K562 (cell line): ENCODE measurements at regions not wholly inside any gene's neighbourhood (a gene's known extent, or its start where the extent isn't known, plus 50 kb on each side); places are given as distances from the start of the nearest gene placed in this dataset.

ENCODE experiments used
- ATAC-seq: fragments of 200-7000 bp; cut with Tn5 transposase; 3 replicates; pipeline ENCODE4 v1.9.1; 2020; ENCODE audit warnings: moderate library complexity
- BruUV-seq: library from RNA; stranded (reverse); fragments of 400-500 nt; replicated peaks from 2 replicates; lab custom pipeline; 2021; lab: Mats Ljungman, UMichigan
- CTCF ChIA-PET: fragments of 300-600 bp; formaldehyde crosslinking; extraction: SDS; loops from one replicate; lab custom pipeline; 2021; ENCODE audit warnings: low intra/inter-chr PET ratio; lab: Yijun Ruan, JAX
- POLR2A ChIA-PET: fragments of 300-600, 350-650 bp; sonication (Branson Sonifier 250); formaldehyde crosslinking; extraction: SDS; loops from one replicate; lab custom pipeline; 2021; ENCODE audit warnings: antibody characterized with exemption, inconsistent platforms; lab: Yijun Ruan, JAX
- DNase-seq, 4 experiments: peaks; one replicate each; pipeline versions ENCODE4 v3.0.0 to v3.0.0-alpha.2; 2011 to 2018; ENCODE audit warnings: low spot score in 3 of 4, mixed read lengths in 3 of 4; ENCODE audit errors: extremely low read depth in 1 of 4
- FAIRE-seq: peaks from 2 replicates; lab custom pipeline; 2011; peaks lifted over from hg19 to GRCh38; lab: Jason Lieb, UNC
- H2AFZ ChIP-seq: 2 replicates; pipeline ENCODE4 v1.6.0; 2011; ENCODE audit warnings: low read depth, low read length, control low read depth, inconsistent platforms
- H3K27ac ChIP-seq: fragments of 200-600 bp; 3 replicates; pipeline ENCODE4 v1.8.0; 2011; ENCODE audit warnings: low read depth, mild to moderate bottlenecking, control low read depth, inconsistent platforms, low read length, moderate library complexity, mixed read lengths; ENCODE audit errors: extremely low read depth
- H3K27me3 ChIP-seq, 2 experiments: fragments of 300-600 bp in 1 of 2; 2 replicates in 1 of 2; 3 replicates in 1 of 2; pipeline versions ENCODE4 v1.6.0 to v1.8.0; 2011; ENCODE audit warnings: inconsistent platforms in 2 of 2, low read length in 2 of 2, mild to moderate bottlenecking in 1 of 2, mixed read lengths in 1 of 2, moderate library complexity in 1 of 2; ENCODE audit not compliant: control insufficient read depth in 2 of 2, insufficient read depth in 2 of 2
- H3K36me3 ChIP-seq: fragments of 300-600 bp; 3 replicates; pipeline ENCODE4 v1.8.0; 2011; ENCODE audit warnings: mild to moderate bottlenecking, low read length, inconsistent platforms; ENCODE audit not compliant: control insufficient read depth, insufficient read depth
- H3K4me1 ChIP-seq, 2 experiments: fragments of 200-600 bp in 1 of 2; replicated peaks in 1 of 2; 2 replicates in 1 of 2; 3 replicates in 1 of 2; pipeline versions ENCODE4 v1.5.1 to v1.8.0; 2011; ENCODE audit warnings: inconsistent platforms in 2 of 2, low read length in 2 of 2, mild to moderate bottlenecking in 1 of 2, mixed read lengths in 1 of 2, moderate library complexity in 1 of 2; ENCODE audit not compliant: control insufficient read depth in 2 of 2, insufficient read depth in 2 of 2
- H3K4me2 ChIP-seq: 2 replicates; pipeline ENCODE4 v1.6.1; 2011; ENCODE audit warnings: low read length, control low read depth, inconsistent platforms, mixed read lengths; ENCODE audit not compliant: insufficient read depth
- H3K4me3 ChIP-seq: fragments of 200-600 bp; sonication (generic), shearing (Covaris generic); 2 replicates; pipeline ENCODE4 v1.5.1; 2016; ENCODE audit warnings: control low read depth, inconsistent platforms
- H3K79me2 ChIP-seq: fragments of 200-600 bp; 3 replicates; pipeline ENCODE4 v1.8.0; 2011; ENCODE audit warnings: low read length, inconsistent platforms; ENCODE audit not compliant: control insufficient read depth, insufficient read depth
- H3K9ac ChIP-seq, 2 experiments: 2 replicates each; pipeline versions ENCODE4 v1.6.0 to v1.6.1; 2011; ENCODE audit warnings: low read depth in 2 of 2, low read length in 2 of 2, control low read depth in 1 of 2, inconsistent platforms in 1 of 2, mild to moderate bottlenecking in 1 of 2, mixed read lengths in 1 of 2; ENCODE audit not compliant: insufficient read depth in 1 of 2
- H3K9me1 ChIP-seq: one replicate; pipeline ENCODE4 v1.6.0; 2011; ENCODE audit warnings: inconsistent platforms, mild to moderate bottlenecking, low read length, moderate library complexity; ENCODE audit not compliant: control insufficient read depth, insufficient read depth
- H3K9me3 ChIP-seq: replicated peaks from 2 replicates; pipeline ENCODE4 v1.5.1; 2011; ENCODE audit warnings: low read depth, low read length, inconsistent platforms; ENCODE audit not compliant: control insufficient read depth, insufficient read depth
- H4K20me1 ChIP-seq: replicated peaks from 2 replicates; pipeline ENCODE4 v1.6.1; 2011; ENCODE audit warnings: low read length, inconsistent platforms, mixed read lengths; ENCODE audit not compliant: control insufficient read depth, insufficient read depth
- ASH1L ChIP-seq: fragments of 450-650 bp; IDR thresholded peaks from 2 replicates; pipeline ENCODE4 v1.6.1; 2018; ENCODE audit warnings: borderline replicate concordance, mild to moderate bottlenecking, low read depth; ENCODE audit not compliant: partially characterized antibody
- ATF4 ChIP-seq: fragments of 450-650 bp; formaldehyde crosslinking; IDR thresholded peaks from 2 replicates; pipeline ENCODE4 v1.4.0; 2022; ENCODE audit warnings: mild to moderate bottlenecking, moderate library complexity
- CBFA2T3 ChIP-seq: fragments of 450-650 bp; IDR thresholded peaks from 2 replicates; pipeline ENCODE4 v1.6.1; 2017
- CCAR2 ChIP-seq: fragments of 200-400 bp; formaldehyde crosslinking; IDR thresholded peaks from 2 replicates; pipeline ENCODE4 v1.6.1; 2017; ENCODE audit warnings: mild to moderate bottlenecking, low read depth, low read length
- DEAF1 ChIP-seq: fragments of 450-650 bp; formaldehyde crosslinking; IDR thresholded peaks from 2 replicates; pipeline ENCODE4 v1.4.0; 2020; ENCODE audit warnings: mild to moderate bottlenecking, moderate library complexity
- KLF6 ChIP-seq: fragments of 250-450 bp; sonication (Bioruptor Pico); IDR thresholded peaks from 2 replicates; pipeline ENCODE4 v1.4.0; 2020; ENCODE audit warnings: mild to moderate bottlenecking, moderate library complexity, borderline replicate concordance
- MCM3 ChIP-seq: fragments of 450-650 bp; IDR thresholded peaks from 2 replicates; pipeline ENCODE4 v1.6.1; 2016
- NCOA6 ChIP-seq: fragments of 450-650 bp; IDR thresholded peaks from 2 replicates; pipeline ENCODE4 v1.6.1; 2017; ENCODE audit warnings: mild to moderate bottlenecking
- NR2C2 ChIP-seq, 2 experiments: fragments of 200-800 bp in 1 of 2; sonication (Bioruptor generic) in 1 of 2; sonication (generic) in 1 of 2; formaldehyde crosslinking in 1 of 2; IDR thresholded peaks; 2 replicates each; pipeline versions ENCODE4 v1.6.1 to v1.8.0; 2016 to 2022; ENCODE audit warnings: mild to moderate bottlenecking in 1 of 2, missing compliant biosample characterization in 1 of 2, missing genetic modification characterization in 1 of 2, missing genetic modification reagents in 1 of 2
- PHB2 ChIP-seq: fragments of 450-650 bp; IDR thresholded peaks from 2 replicates; pipeline ENCODE4 v1.6.1; 2017; ENCODE audit warnings: low read depth
- POLR2A ChIP-seq: fragments of 450-650 bp; conservative IDR thresholded peaks from 2 replicates; pipeline ENCODE4 v1.6.1; 2016
- RBM15 ChIP-seq: fragments of 200-400 bp; formaldehyde crosslinking; IDR thresholded peaks from 2 replicates; pipeline ENCODE4 v1.6.1; 2018; ENCODE audit warnings: mild to moderate bottlenecking, low read length, moderate library complexity; ENCODE audit not compliant: insufficient read depth
- SAFB2 ChIP-seq: fragments of 200-400 bp; formaldehyde crosslinking; IDR thresholded peaks from 2 replicates; pipeline ENCODE4 v1.6.1; 2018; ENCODE audit warnings: borderline replicate concordance, low read length, low read depth, moderate library complexity; ENCODE audit not compliant: severe bottlenecking
- SIN3B ChIP-seq: fragments of 450-650 bp; IDR thresholded peaks from 2 replicates; pipeline ENCODE4 v1.6.1; 2017; ENCODE audit warnings: low read depth, mild to moderate bottlenecking, moderate library complexity
- SP2 ChIP-seq: IDR thresholded peaks from 2 replicates; pipeline ENCODE4 v1.6.1; 2011; ENCODE audit warnings: mild to moderate bottlenecking, low read depth, low read length, moderate library complexity; ENCODE audit not compliant: poor library complexity, severe bottlenecking; ENCODE audit errors: extremely low read depth
- ZKSCAN1 ChIP-seq: fragments of 150-350 bp; IDR thresholded peaks from 2 replicates; pipeline ENCODE4 v1.6.1; 2016; ENCODE audit warnings: low read depth, low read length
- ZNF217 ChIP-seq: sonication (generic); formaldehyde crosslinking; IDR thresholded peaks from 2 replicates; pipeline ENCODE4 v1.8.0; 2022; ENCODE audit warnings: mild to moderate bottlenecking, missing genetic modification reagents
- in situ Hi-C: fragments of 300-500 bp; cut with MboI; formaldehyde crosslinking; loops from 4 replicates; pipeline ENCODE4 v1.15.0; 2018; ENCODE audit warnings: inconsistent platforms, mixed read lengths
- intact Hi-C: fragments of 100-400 bp; cut with micrococcal nuclease; formaldehyde crosslinking; loops from 2 replicates; pipeline ENCODE4 v1.14.2; 2022

GRCh38 chr11:36809303-36809702 lies 211.3 kb upstream of the RAG2 start:
- no peaks in the 10 kb centered on the region for H3K79me2 ChIP-seq
- ATAC-seq, result no peak
- in situ Hi-C loops, result no loop called here
- H3K27ac ChIP-seq, result no peak overlapping the region
- no peak overlapping the region for H3K9ac ChIP-seq
- no peak overlapping the region for H3K4me3 ChIP-seq
- H2AFZ ChIP-seq, result no peak overlapping the region
- no peaks in the 10 kb centered on the region for H3K36me3 ChIP-seq
- POLR2A ChIA-PET, result interaction anchor here (0.6 kb wide), 1 partner anchor 27 kb away, joined by 3 read pairs; no protein-coding TSS in a partner anchor
- TF ChIP-seq RBM15 (no peak), ZKSCAN1 (no peak), CCAR2 (no peak), NR2C2 (CRISPR knock-in tag; IDR thresholded peaks at IDR 0.05) (no peak), NR2C2 (tag; IDR thresholded peaks at IDR 0.05) (no peak), SIN3B (no peak), CBFA2T3 (no peak), MCM3 (no peak), NCOA6 (no peak), ASH1L (no peak), ZNF217 (CRISPR knock-in tag) (no peak), SAFB2 (no peak), PHB2 (no peak), ATF4 (CRISPR knock-in tag) (no peak), DEAF1 (CRISPR knock-in tag) (no peak), SP2 (no peak), POLR2A (no peak), KLF6 (no peak)
- TF ChIP-seq, all 486 proteins: peak for 0
- no peak for FAIRE-seq
- Histone ChIP-seq H3K4me1 (no peaks in the 10 kb centered on the region), H3K9me3 (no peaks in the 10 kb centered on the region), H3K9me1 (no peaks in the 10 kb centered on the region), H3K4me2 (no peak overlapping the region), H4K20me1 (no peaks in the 10 kb centered on the region), H3K27me3 (no peaks in the 10 kb centered on the region)
- no TSS peak for BruUV-seq
- CTCF ChIA-PET, result no interaction called here
- DNase-seq, result no peak
- intact Hi-C loops, result no loop called here
